Tibial artery (tissue), 4 donors: ENCODE measurements at regions not wholly inside any gene's neighbourhood (a gene's known extent, or its start where the extent isn't known, plus 50 kb on each side); places are given as distances from the start of the nearest gene placed in this dataset.

Source experiments
- DNase-seq, 2 donors: peaks; one replicate each; pipeline ENCODE4 v3.0.0-alpha.2; 2019
- H3K27ac ChIP-seq, 2 donors: fragments of 200-600 bp; sonication (generic) in 1 of 2; 1 replicate in 1 of 2; 2 replicates in 1 of 2; pipeline ENCODE4 v1.5.1; 2018 to 2019; ENCODE audit warnings: mild to moderate bottlenecking in 1 of 2
- H3K27me3 ChIP-seq, 2 donors: fragments of 200-600 bp; sonication (generic) in 1 of 2; one replicate each; pipeline versions ENCODE4 v1.5.1 to v1.6.0; 2016 to 2019
- H3K36me3 ChIP-seq, 3 donors: fragments of 200-600 bp; sonication (generic) in 2 of 3; one replicate each; pipeline ENCODE4 v1.5.1; 2016 to 2019; ENCODE audit warnings: mild to moderate bottlenecking in 2 of 3
- H3K4me1 ChIP-seq, 4 donors: fragments of 200-600 bp; sonication (generic) in 2 of 4; 1 replicate in 3 of 4; 2 replicates in 1 of 4; pipeline ENCODE4 v1.5.1; 2016 to 2019
- H3K4me3 ChIP-seq, 2 donors: fragments of 200-600 bp; sonication (generic) in 1 of 2; 1 replicate in 1 of 2; 2 replicates in 1 of 2; pipeline ENCODE4 v1.5.1; 2018 to 2019; ENCODE audit warnings: mild to moderate bottlenecking in 2 of 2
- H3K9me3 ChIP-seq, 3 donors: fragments of 200-600 bp; sonication (generic) in 1 of 3; one replicate each; pipeline ENCODE4 v1.5.1; 2016 to 2019
- CTCF ChIP-seq, 2 experiments: fragments of 200-600 bp in 1 of 2; fragments of 450-650 bp in 1 of 2; IDR thresholded peaks; one replicate each; pipeline ENCODE4 v1.5.1; 2017 to 2019; ENCODE audit warnings: antibody characterized with exemption in 2 of 2, mild to moderate bottlenecking in 1 of 2, moderate library complexity in 1 of 2
- intact Hi-C: fragments of 100-400 bp; cut with DNase I; formaldehyde crosslinking; loops from one replicate; pipeline ENCODE4 v1.15.0; 2023; ENCODE audit warnings: low total_unique reads

GRCh38 chr1:222097588-222097987 lies 355.7 kb upstream of the DUSP10 start:
- Histone ChIP-seq H3K36me3 (no peaks in the 10 kb centered on the region), H3K27me3 (no peaks in the 10 kb centered on the region), H3K4me3 (no peak overlapping the region), H3K4me1 (no peaks in the 10 kb centered on the region), H3K27ac (no peak overlapping the region), H3K9me3 (no peaks in the 10 kb centered on the region)
- no peak for TF ChIP-seq CTCF (IDR thresholded peaks at IDR 0.05)
- no peak for DNase-seq
- intact Hi-C loops, result loop anchor here (10.0 kb wide), 1 partner anchor 357 kb away; no protein-coding TSS in a partner anchor

- no peaks in the 10 kb centered on the region for H3K4me1 ChIP-seq
- DNase-seq, result no peak
- H3K4me3 ChIP-seq, result no peak overlapping the region
- TF ChIP-seq CTCF (IDR thresholded peaks at IDR 0.05), result no peak
- no peak overlapping the region for H3K27ac ChIP-seq
- H3K36me3 ChIP-seq, result no peaks in the 10 kb centered on the region
- intact Hi-C loops, result loop anchor here (10.0 kb wide), 1 partner anchor 358 kb away; no protein-coding TSS in a partner anchor
- H3K9me3 ChIP-seq, result no peaks in the 10 kb centered on the region
- no peaks in the 10 kb centered on the region for H3K27me3 ChIP-seq
These were observed 355.0 kb upstream of the DUSP10 start for GRCh38 chr1:222096883-222097282.

- intact Hi-C loops, result loop anchor here (10.0 kb wide), 1 partner anchor 358 kb away; no protein-coding TSS in a partner anchor
- no peak overlapping the region for H3K4me3 ChIP-seq
- no peak overlapping the region for H3K27ac ChIP-seq
- no peaks in the 10 kb centered on the region for H3K27me3 ChIP-seq
- no peaks in the 10 kb centered on the region for H3K4me1 ChIP-seq
- no peak for DNase-seq
- peak in 1 of 2 experiments; percentile 3 for TF ChIP-seq CTCF (IDR thresholded peaks at IDR 0.05)
- H3K36me3 ChIP-seq, result no peaks in the 10 kb centered on the region
- H3K9me3 ChIP-seq, result no peaks in the 10 kb centered on the region
These were observed 354.5 kb upstream of the DUSP10 start for GRCh38 chr1:222096476-222096772.

- peak; percentile 44 to 70 for TF ChIP-seq CTCF (IDR thresholded peaks at IDR 0.05)
- intact Hi-C loops, result loop anchor here (10.0 kb wide), 1 partner anchor 359 kb away; no protein-coding TSS in a partner anchor
- DNase-seq, result peak in 1 of 2 donors; percentile 28
These were observed 354.0 kb upstream of the DUSP10 start for GRCh38 chr1:222095606-222096475.

GRCh38 chr1:222093518-222093917 lies 351.6 kb upstream of the DUSP10 start:
- H3K4me1 ChIP-seq, result no peaks in the 10 kb centered on the region
- intact Hi-C loops, result loop anchor here (10.0 kb wide), 1 partner anchor 361 kb away; no protein-coding TSS in a partner anchor
- no peak overlapping the region for H3K27ac ChIP-seq
- H3K27me3 ChIP-seq, result no peaks in the 10 kb centered on the region
- H3K9me3 ChIP-seq, result no peaks in the 10 kb centered on the region
- no peaks in the 10 kb centered on the region for H3K36me3 ChIP-seq
- DNase-seq, result no peak
- H3K4me3 ChIP-seq, result no peak overlapping the region
- TF ChIP-seq CTCF (IDR thresholded peaks at IDR 0.05), result no peak

More at GRCh38 chr1:222095606-222096475, 354.0 kb upstream of the DUSP10 start:
- Histone ChIP-seq H3K9me3 (no peaks in the 10 kb centered on the region), H3K4me1 (no peaks in the 10 kb centered on the region), H3K36me3 (no peaks in the 10 kb centered on the region), H3K4me3 (no peak overlapping the region), H3K27me3 (no peaks in the 10 kb centered on the region), H3K27ac (no peak overlapping the region)
